A673 (cell line): ENCODE measurements at regions not wholly inside any gene's neighbourhood (a gene's known extent, or its start where the extent isn't known, plus 50 kb on each side); places are given as distances from the start of the nearest gene placed in this dataset.
A peak's percentile ranks its signal among the peaks of the same experiment; 100 is the strongest.

ENCODE experiments used
- BruUV-seq: library from RNA; stranded (reverse); fragments of 400-500 nt; replicated peaks from 2 replicates; lab custom pipeline; 2021; lab: Mats Ljungman, UMichigan
- CTCF ChIA-PET: fragments of 300-600 bp; sonication (Branson Sonifier 250); formaldehyde crosslinking; loops from one replicate; lab custom pipeline; 2022; ENCODE audit warnings: antibody characterized with exemption; lab: Charles Lee
- POLR2A ChIA-PET: fragments of 300-600 bp; sonication (Branson Sonifier 250); formaldehyde crosslinking; loops from one replicate; lab custom pipeline; 2022; ENCODE audit warnings: antibody characterized with exemption; ENCODE audit not compliant: low non-redundant PET; lab: Charles Lee
- DNase-seq: peaks from one replicate; pipeline ENCODE4 v3.0.0-alpha.2; 2015; ENCODE audit warnings: low spot score
- H3K27ac ChIP-seq: fragments of 200-600 bp; sonication (generic); 2 replicates; pipeline ENCODE4 v1.5.1; 2016; ENCODE audit warnings: mixed run types, low read depth, mild to moderate bottlenecking, mixed read lengths, antibody characterized with exemption, low read length; ENCODE audit not compliant: poor library complexity, severe bottlenecking
- H3K27me3 ChIP-seq: fragments of 200-600 bp; sonication (generic); replicated peaks from 2 replicates; pipeline ENCODE4 v1.6.1; 2017; ENCODE audit warnings: mixed run types, low read depth, mild to moderate bottlenecking, mixed read lengths, antibody characterized with exemption, low read length; ENCODE audit not compliant: insufficient read depth, poor library complexity
- H3K36me3 ChIP-seq: fragments of 200-600 bp; sonication (generic); 2 replicates; pipeline ENCODE4 v1.6.1; 2016; ENCODE audit warnings: mixed run types, mild to moderate bottlenecking, mixed read lengths, antibody characterized with exemption, low read length; ENCODE audit not compliant: insufficient read depth, poor library complexity, severe bottlenecking
- H3K4me1 ChIP-seq: fragments of 200-600 bp; sonication (generic); 2 replicates; pipeline ENCODE4 v1.6.1; 2017; ENCODE audit warnings: mixed run types, mild to moderate bottlenecking, mixed read lengths, antibody characterized with exemption, low read length; ENCODE audit not compliant: insufficient read depth, poor library complexity, severe bottlenecking
- H3K4me3 ChIP-seq: fragments of 200-600 bp; sonication (generic); 2 replicates; pipeline ENCODE4 v1.5.1; 2016; ENCODE audit warnings: low read depth, mixed run types, mild to moderate bottlenecking, mixed read lengths, low read length; ENCODE audit not compliant: poor library complexity, severe bottlenecking
- H3K9me3 ChIP-seq: fragments of 200-600 bp; sonication (generic); 2 replicates; pipeline ENCODE4 v1.6.1; 2016; ENCODE audit warnings: mixed run types, low read depth, mild to moderate bottlenecking, mixed read lengths, antibody characterized with exemption, low read length; ENCODE audit not compliant: poor library complexity, severe bottlenecking
- EZH2 ChIP-seq: fragments of 200-600 bp; sonication (generic); IDR thresholded peaks from 2 replicates; pipeline ENCODE4 v1.6.1; 2017; ENCODE audit warnings: borderline replicate concordance, low read depth, mild to moderate bottlenecking, mixed read lengths, antibody characterized with exemption, low read length; ENCODE audit not compliant: poor library complexity, severe bottlenecking
- intact Hi-C: fragments of 100-400 bp; cut with micrococcal nuclease; formaldehyde crosslinking; loops from one replicate; pipeline ENCODE4 v1.10.0; 2022; ENCODE audit not compliant: unreplicated experiment
- TF ChIP-seq, protein P1 (sequence below): fragments of 300-800, 200-600 bp; sonication (generic); conservative IDR thresholded peaks from 2 replicates; pipeline ENCODE4 v1.5.1; 2017; ENCODE audit warnings: low read depth, mild to moderate bottlenecking, antibody characterized with exemption, low read length, moderate library complexity, mixed read lengths

DNA sequence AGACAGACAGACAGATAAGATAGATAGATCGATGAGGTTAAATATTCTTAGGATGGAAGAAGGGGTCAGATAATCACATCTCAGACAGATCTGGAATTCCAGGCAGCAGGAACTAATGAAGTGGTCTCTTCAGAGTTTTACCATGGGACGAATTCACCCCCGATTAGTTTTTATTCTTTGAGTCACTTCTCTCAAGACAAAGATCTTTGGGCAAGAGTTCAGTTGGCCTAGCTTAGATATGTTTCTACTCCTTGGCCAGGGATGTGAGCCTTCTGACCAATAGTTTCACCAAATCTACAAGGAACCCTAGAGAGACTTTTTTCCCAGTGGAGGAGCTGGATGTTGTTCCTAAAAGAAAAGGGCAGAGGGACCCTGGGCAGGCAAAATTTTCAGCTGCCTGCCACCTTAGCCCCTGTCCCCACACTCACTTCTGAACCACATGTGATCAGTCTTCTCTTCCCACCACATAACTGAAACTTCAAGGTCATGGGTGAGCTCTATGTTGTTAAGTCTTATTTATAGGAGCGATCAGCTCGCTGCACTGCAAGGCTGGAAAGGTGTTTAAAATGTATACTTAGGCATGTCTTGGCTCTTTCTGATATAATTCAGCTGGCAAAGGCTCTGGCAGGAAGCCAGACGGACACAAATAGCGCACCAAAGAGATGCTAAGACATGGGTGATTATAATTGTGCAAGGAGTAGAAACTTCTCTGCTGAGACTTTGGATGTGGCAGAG lies 132.9 kb downstream of the PALM2AKAP2 start:
- BruUV-seq, result no TSS peak
- no peak overlapping the region for H3K27ac ChIP-seq
- intact Hi-C loops, result no loop called here
- peak; percentile 28 for DNase-seq
- H3K4me3 ChIP-seq, result no peak overlapping the region
- no peaks in the 10 kb centered on the region for H3K27me3 ChIP-seq
- CTCF ChIA-PET, result no interaction called here
- no peaks in the 10 kb centered on the region for H3K4me1 ChIP-seq
- POLR2A ChIA-PET, result no interaction called here
- TF ChIP-seq, protein P1, sequence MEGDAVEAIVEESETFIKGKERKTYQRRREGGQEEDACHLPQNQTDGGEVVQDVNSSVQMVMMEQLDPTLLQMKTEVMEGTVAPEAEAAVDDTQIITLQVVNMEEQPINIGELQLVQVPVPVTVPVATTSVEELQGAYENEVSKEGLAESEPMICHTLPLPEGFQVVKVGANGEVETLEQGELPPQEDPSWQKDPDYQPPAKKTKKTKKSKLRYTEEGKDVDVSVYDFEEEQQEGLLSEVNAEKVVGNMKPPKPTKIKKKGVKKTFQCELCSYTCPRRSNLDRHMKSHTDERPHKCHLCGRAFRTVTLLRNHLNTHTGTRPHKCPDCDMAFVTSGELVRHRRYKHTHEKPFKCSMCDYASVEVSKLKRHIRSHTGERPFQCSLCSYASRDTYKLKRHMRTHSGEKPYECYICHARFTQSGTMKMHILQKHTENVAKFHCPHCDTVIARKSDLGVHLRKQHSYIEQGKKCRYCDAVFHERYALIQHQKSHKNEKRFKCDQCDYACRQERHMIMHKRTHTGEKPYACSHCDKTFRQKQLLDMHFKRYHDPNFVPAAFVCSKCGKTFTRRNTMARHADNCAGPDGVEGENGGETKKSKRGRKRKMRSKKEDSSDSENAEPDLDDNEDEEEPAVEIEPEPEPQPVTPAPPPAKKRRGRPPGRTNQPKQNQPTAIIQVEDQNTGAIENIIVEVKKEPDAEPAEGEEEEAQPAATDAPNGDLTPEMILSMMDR, result no peak
- TF ChIP-seq EZH2, result no peak
- no peaks in the 10 kb centered on the region for H3K36me3 ChIP-seq
- no peaks in the 10 kb centered on the region for H3K9me3 ChIP-seq

DNA sequence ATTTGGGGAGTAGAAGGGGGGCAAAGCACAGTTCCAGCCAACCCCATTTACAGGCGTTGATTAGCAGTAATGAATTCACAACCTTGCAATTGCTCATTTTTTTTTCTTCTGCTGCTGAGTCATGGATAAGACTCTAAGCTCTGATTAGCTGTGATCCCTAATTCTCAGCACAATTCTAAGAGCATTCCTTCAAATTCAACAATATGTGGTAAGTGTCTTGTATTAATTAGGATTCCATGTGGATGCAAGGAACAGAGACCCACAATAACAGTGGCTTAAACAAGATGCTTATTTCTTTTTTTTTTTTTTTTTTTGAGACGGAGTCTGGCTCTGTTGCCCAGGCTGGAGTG lies 133.4 kb downstream of the PALM2AKAP2 start:
- Histone ChIP-seq H3K36me3 (no peaks in the 10 kb centered on the region), H3K9me3 (no peaks in the 10 kb centered on the region), H3K4me1 (no peaks in the 10 kb centered on the region), H3K27ac (no peak overlapping the region), H3K4me3 (no peak overlapping the region), H3K27me3 (no peaks in the 10 kb centered on the region)
- BruUV-seq, result no TSS peak
- DNase-seq, result no peak
- CTCF ChIA-PET, result no interaction called here
- intact Hi-C loops, result no loop called here
- POLR2A ChIA-PET, result no interaction called here
- TF ChIP-seq, protein P1, result no peak
- TF ChIP-seq EZH2, result no peak

DNA sequence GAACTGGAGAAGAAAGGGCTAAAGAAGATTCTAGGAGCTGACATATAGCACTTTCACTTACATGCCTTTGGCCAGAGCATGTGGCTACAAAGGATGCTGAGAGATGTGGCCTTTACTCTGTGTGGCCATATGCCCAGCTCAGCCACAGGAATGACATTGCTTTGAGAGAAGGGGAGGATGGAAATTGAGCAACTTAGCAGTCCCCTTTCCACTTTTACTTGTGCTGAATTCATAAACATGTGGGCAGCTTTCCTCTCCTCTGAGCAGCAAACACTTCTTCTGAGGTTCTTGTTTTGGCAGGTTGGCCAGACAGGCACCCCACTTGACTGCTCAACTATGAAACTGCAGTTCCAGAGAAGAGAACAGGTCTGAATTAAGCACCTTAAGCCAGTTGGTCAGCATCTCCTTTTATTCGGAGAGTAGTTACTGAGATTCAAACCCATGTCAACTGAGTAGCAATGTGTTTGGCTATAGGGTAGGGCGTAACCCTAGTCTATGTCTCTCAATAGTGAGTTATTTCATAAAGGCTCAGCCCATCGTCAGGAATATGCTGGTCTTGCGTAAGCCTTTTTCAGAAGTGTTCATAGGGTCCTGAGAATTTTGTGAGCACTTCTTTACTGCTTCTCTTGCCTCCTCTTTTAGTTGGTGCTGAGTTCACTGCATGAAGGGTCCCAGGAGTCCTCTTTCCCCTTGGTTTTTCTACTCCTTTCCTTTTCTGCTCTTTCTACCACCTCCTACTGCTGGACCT lies 134.5 kb downstream of the PALM2AKAP2 start:
- no peaks in the 10 kb centered on the region for H3K27me3 ChIP-seq
- H3K9me3 ChIP-seq, result no peaks in the 10 kb centered on the region
- intact Hi-C loops, result no loop called here
- no peaks in the 10 kb centered on the region for H3K36me3 ChIP-seq
- CTCF ChIA-PET, result no interaction called here
- POLR2A ChIA-PET, result no interaction called here
- no peak overlapping the region for H3K4me3 ChIP-seq
- BruUV-seq, result no TSS peak
- no peak for TF ChIP-seq EZH2
- TF ChIP-seq, protein P1, result no peak
- no peak overlapping the region for H3K27ac ChIP-seq
- no peaks in the 10 kb centered on the region for H3K4me1 ChIP-seq
- no peak for DNase-seq
